ENCODE measurements at regions not wholly inside any gene's neighbourhood (a gene's known extent, or its start where the extent isn't known, plus 50 kb on each side); places are given as distances from the start of the nearest gene placed in this dataset.
"Not testable (repeated sequence)": the region's sequence is repeated elsewhere in the genome, so short reads cannot be mapped to it uniquely, and the experiment has no call there.

DNA sequence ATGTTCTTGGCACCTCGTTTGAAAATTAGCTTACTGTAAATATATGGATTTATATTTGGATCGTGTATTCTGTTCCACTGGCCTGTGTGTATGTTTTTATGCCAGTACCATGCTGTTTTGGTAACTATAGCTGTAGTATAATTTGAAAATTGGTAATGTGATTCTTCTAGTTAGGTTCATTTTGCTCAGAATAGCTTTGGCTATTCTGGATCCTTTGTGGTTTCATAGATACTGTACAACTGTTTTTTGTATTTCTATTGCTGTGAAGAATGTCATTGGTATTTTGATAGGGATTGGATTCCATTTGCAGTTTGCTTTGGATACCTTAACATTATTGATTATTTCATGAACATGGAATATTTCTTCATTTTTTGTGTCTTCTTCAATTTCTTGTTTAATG lies 490.2 kb downstream of the BRINP3 start:
- DNase-seq (ENCODE audit: low spot score): no peak
- TF ChIP-seq, protein P1, sequence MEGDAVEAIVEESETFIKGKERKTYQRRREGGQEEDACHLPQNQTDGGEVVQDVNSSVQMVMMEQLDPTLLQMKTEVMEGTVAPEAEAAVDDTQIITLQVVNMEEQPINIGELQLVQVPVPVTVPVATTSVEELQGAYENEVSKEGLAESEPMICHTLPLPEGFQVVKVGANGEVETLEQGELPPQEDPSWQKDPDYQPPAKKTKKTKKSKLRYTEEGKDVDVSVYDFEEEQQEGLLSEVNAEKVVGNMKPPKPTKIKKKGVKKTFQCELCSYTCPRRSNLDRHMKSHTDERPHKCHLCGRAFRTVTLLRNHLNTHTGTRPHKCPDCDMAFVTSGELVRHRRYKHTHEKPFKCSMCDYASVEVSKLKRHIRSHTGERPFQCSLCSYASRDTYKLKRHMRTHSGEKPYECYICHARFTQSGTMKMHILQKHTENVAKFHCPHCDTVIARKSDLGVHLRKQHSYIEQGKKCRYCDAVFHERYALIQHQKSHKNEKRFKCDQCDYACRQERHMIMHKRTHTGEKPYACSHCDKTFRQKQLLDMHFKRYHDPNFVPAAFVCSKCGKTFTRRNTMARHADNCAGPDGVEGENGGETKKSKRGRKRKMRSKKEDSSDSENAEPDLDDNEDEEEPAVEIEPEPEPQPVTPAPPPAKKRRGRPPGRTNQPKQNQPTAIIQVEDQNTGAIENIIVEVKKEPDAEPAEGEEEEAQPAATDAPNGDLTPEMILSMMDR (IDR thresholded peaks at IDR 0.05; ENCODE audit: extremely low read depth, missing control alignments): no peak

DNA sequence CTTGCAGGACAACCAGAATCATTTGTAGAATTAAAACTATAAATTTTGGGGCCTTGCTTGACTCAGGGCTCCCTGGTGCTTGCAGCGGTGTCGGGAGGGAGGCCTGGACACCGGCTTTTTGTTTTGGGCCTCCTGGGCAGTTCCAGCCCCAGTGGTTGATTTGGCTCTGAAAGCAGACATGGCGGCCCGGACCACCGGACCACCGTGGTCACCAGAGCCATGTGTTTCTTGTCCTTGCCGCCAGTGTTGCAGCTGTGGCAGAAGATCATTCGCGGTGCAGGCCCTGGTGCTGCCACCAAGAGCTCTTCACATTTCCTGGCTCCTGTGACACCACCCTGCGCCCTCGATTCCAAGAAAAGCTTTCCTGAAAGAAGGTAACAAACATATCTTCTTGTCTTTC lies 484.8 kb downstream of the BRINP3 start:
- TF ChIP-seq, protein P1 (IDR thresholded peaks at IDR 0.05; ENCODE audit: extremely low read depth, missing control alignments): no peak
- no peak for DNase-seq (ENCODE audit: low spot score)

DNA sequence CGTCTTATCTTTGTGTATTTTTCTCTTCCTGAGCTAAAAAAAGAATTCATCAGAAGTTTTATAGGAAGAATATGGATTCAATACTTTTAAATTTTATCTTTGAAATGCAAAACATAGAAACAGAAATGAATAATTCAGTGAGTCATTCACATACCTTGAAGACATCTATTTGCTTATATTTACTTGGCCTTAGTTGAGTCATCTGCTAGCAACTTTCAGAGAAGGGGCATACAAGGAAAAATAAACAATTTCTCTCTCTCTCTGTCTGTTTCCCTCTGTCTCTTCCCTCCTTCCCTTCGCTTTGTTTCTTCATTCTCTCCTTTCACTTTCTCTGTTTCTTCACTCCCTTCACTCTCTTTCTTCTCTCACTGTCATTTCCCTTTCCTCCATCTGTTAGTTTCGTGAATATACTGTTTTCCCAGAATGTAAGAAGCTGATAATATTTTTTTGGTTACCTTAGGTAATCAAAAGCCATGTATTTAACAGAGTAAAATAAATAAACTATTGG lies 477.2 kb downstream of the BRINP3 start:
- TF ChIP-seq, protein P1 (IDR thresholded peaks at IDR 0.05; ENCODE audit: extremely low read depth, missing control alignments): no peak
- no peak for DNase-seq (ENCODE audit: low spot score)

DNA sequence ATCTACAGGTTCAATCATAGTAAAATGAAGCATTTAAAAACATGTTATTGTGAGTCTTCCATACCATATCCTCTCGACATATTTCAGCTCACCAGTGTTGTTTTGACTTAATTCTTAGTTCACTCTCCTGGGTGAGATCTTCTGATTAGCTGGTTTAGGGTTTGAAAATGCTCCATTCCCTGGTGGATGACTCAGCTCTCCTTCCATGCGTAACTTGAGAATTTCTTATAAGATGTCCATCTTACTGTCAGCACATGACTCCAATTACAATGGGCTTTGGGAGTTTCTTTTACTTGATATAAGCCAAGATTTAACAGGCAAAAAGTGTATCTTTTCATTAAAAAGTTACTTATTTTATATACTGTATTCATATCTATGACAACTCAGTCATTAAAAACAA lies 476.5 kb downstream of the BRINP3 start:
- TF ChIP-seq, protein P1 (IDR thresholded peaks at IDR 0.05; ENCODE audit: extremely low read depth, missing control alignments): no peak
- no peak for DNase-seq (ENCODE audit: low spot score)

DNA sequence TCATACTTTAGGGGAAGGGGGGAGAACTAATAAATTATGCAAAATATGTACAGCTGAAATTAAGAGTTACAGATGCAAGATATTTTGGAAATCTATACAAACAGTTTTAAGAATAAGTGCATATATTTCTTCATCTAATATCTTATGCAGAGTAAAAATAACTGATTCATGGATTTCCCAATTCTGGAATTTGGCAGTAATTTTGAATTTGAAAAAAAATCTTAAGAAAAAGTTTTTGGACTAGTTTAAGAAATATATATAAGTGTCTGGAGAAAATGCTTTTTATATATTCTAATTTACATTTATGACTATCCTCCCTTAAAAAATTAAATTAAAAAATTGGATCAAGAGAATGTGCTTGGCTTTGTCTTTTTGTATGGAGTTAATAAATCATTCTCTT lies 474.3 kb downstream of the BRINP3 start:
- DNase-seq (ENCODE audit: low spot score): no peak
- TF ChIP-seq, protein P1 (IDR thresholded peaks at IDR 0.05; ENCODE audit: extremely low read depth, missing control alignments): no peak

DNA sequence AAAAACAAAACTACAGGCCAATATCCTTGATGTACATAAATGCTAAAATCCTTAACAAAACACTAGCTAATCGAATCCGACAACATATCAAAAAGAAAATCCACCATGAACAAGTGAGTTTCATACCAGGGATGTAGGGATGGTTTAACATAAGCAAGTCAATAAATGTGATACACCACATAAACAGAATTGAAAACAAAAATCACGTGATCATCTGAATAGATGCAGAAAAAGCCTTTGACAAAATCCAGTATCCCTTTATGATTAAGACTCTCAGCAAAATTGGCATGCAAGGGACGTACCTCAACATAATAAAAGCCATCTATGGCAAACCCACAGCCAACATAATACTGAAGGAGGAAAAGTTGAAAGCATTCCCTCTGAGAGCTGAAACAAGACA lies 466.1 kb downstream of the BRINP3 start:
- TF ChIP-seq, protein P1 (IDR thresholded peaks at IDR 0.05; ENCODE audit: extremely low read depth, missing control alignments): no peak
- DNase-seq (ENCODE audit: low spot score): no peak

DNA sequence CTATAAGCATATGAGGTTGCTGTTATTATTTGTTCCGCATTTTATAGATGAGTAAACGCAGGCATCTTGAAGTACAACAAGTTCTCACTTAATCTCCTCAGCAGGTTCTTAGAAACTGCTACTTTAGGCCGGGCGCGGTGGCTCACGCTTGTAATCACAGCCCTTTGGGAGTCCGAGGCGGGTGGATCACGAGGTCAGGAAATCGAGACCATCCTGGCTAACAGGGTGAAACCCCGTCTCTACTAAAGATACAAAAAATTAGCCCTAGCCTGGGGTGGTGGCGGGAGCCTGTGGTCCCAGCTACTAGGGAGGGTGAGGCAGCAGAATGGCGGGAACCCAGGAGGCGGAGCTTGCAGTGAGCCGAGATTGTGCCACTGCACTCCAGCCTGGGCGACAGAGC lies 458.5 kb downstream of the BRINP3 start:
- not testable (repeated sequence) for DNase-seq (ENCODE audit: low spot score)

DNA sequence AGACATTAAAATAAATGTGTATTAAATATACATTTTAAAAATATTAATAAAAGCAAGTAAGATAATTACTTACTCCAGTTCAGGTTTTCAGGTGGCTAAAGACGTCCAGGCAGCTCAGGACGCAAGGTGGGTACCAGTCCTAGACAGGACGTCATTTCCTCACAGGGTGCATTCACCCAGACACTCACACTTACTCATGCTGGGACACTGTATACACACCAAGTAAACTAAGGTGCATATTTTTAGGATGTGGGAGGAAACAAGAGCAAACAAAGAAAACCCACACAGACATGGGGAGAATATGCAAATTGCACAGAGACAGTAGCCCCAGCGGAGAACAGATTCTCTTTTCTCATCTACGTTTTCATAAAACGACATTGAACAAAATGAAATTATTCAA lies 457.9 kb downstream of the BRINP3 start:
- no peak for DNase-seq (ENCODE audit: low spot score)
- TF ChIP-seq, protein P1 (IDR thresholded peaks at IDR 0.05; ENCODE audit: extremely low read depth, missing control alignments): no peak
